ENCODE measurements at regions not wholly inside any gene's neighbourhood (a gene's known extent, or its start where the extent isn't known, plus 50 kb on each side); places are given as distances from the start of the nearest gene placed in this dataset.

GRCh38 chr10:33861016-33861704, 526.7 kb upstream of the NRP1 start (continued):
- TF ChIP-seq MAFK (IDR thresholded peaks at IDR 0.05; ENCODE audit: low read depth, low read length) (no peak), BACH1 (IDR thresholded peaks at IDR 0.05; ENCODE audit: low read length) (no peak)

All from H1 (cell line).